ENCODE measurements at regions not wholly inside any gene's neighbourhood (a gene's known extent, or its start where the extent isn't known, plus 50 kb on each side); places are given as distances from the start of the nearest gene placed in this dataset.

GRCh38 chr12:40436564-40436963, 211.8 kb downstream of the LRRK2 start:
- Histone ChIP-seq H3K9me3 (ENCODE audit: insufficient read depth, low read depth) (no peaks in the 10 kb centered on the region), H2AFZ (no peak overlapping the region), H3K36me3 (ENCODE audit: low read depth) (no peaks in the 10 kb centered on the region), H3K4me2 (no peak overlapping the region), H3K9me2 (ENCODE audit: insufficient read depth) (no peaks in the 10 kb centered on the region; the same call in 1 of the 2 replicates), H3K27ac (no peak overlapping the region), H3F3A (ENCODE audit: insufficient read depth, low read depth) (no peaks in the 10 kb centered on the region), H3K27me3 (ENCODE audit: insufficient read depth, low read depth) (no peaks in the 10 kb centered on the region), H3K4me3 (no peak overlapping the region), H4K20me1 (ENCODE audit: insufficient read depth) (no peaks in the 10 kb centered on the region), H3K79me2 (ENCODE audit: low read depth) (no peaks in the 10 kb centered on the region), H3K4me1 (replicated peaks; ENCODE audit: insufficient read depth) (no peaks in the 10 kb centered on the region)
- TF ChIP-seq EZH2 (IDR thresholded peaks at IDR 0.05; ENCODE audit: low read depth) (no peak), CTCF (conservative IDR thresholded peaks at IDR 0.05) (no peak)
- no peak for DNase-seq
- intact Hi-C loops (cut with micrococcal nuclease; ENCODE audit: unreplicated experiment) = no loop called here
- BruUV-seq (replicated peaks) = no TSS peak
- CTCF ChIA-PET = no interaction called here
- POLR2A ChIA-PET (ENCODE audit: unreplicated experiment) = no interaction called here

GRCh38 chr12:40439771-40440492, 215.1 kb downstream of the LRRK2 start:
- H3K27me3 ChIP-seq (ENCODE audit: insufficient read depth, low read depth) = no peaks in the 10 kb centered on the region
- H3F3A ChIP-seq (ENCODE audit: insufficient read depth, low read depth) = no peaks in the 10 kb centered on the region
- TF ChIP-seq EZH2 (IDR thresholded peaks at IDR 0.05; ENCODE audit: low read depth) (no peak), CTCF (conservative IDR thresholded peaks at IDR 0.05) (no peak)
- H4K20me1 ChIP-seq (ENCODE audit: insufficient read depth) = no peaks in the 10 kb centered on the region
- intact Hi-C loops (cut with micrococcal nuclease; ENCODE audit: unreplicated experiment) = no loop called here
- H3K9me3 ChIP-seq (ENCODE audit: insufficient read depth, low read depth) = no peaks in the 10 kb centered on the region
- POLR2A ChIA-PET (ENCODE audit: unreplicated experiment) = no interaction called here
- H3K4me3 ChIP-seq = no peak overlapping the region
- H2AFZ ChIP-seq = no peak overlapping the region
- BruUV-seq (replicated peaks) = no TSS peak
- no peak overlapping the region for H3K4me2 ChIP-seq
- no peaks in the 10 kb centered on the region for H3K79me2 ChIP-seq (ENCODE audit: low read depth)
- H3K36me3 ChIP-seq (ENCODE audit: low read depth) = no peaks in the 10 kb centered on the region
- H3K4me1 ChIP-seq (replicated peaks; ENCODE audit: insufficient read depth) = no peaks in the 10 kb centered on the region
- H3K9me2 ChIP-seq (ENCODE audit: insufficient read depth) = no peaks in the 10 kb centered on the region
- H3K27ac ChIP-seq = no peak overlapping the region
- CTCF ChIA-PET = no interaction called here
- peak in 1 of 2 experiments; percentile 1 for DNase-seq

GRCh38 chr12:40444174-40444573, 219.4 kb downstream of the LRRK2 start:
- no peak for DNase-seq
- Histone ChIP-seq H3F3A (ENCODE audit: insufficient read depth, low read depth) (no peaks in the 10 kb centered on the region), H4K20me1 (ENCODE audit: insufficient read depth) (no peaks in the 10 kb centered on the region), H3K9me2 (ENCODE audit: insufficient read depth) (no peaks in the 10 kb centered on the region), H2AFZ (no peak overlapping the region), H3K36me3 (ENCODE audit: low read depth) (no peaks in the 10 kb centered on the region), H3K9me3 (ENCODE audit: insufficient read depth, low read depth) (no peaks in the 10 kb centered on the region), H3K27ac (no peak overlapping the region), H3K4me2 (no peak overlapping the region), H3K4me1 (replicated peaks; ENCODE audit: insufficient read depth) (no peaks in the 10 kb centered on the region), H3K4me3 (no peak overlapping the region), H3K27me3 (ENCODE audit: insufficient read depth, low read depth) (no peaks in the 10 kb centered on the region), H3K79me2 (ENCODE audit: low read depth) (no peaks in the 10 kb centered on the region)
- intact Hi-C loops (cut with micrococcal nuclease; ENCODE audit: unreplicated experiment) = no loop called here
- no TSS peak for BruUV-seq (replicated peaks)
- TF ChIP-seq EZH2 (IDR thresholded peaks at IDR 0.05; ENCODE audit: low read depth) = no peak
- TF ChIP-seq CTCF (conservative IDR thresholded peaks at IDR 0.05) = no peak
- POLR2A ChIA-PET (ENCODE audit: unreplicated experiment) = no interaction called here
- CTCF ChIA-PET = no interaction called here
